Liver (tissue), 8 donors: ENCODE measurements at regions not wholly inside any gene's neighbourhood (a gene's known extent, or its start where the extent isn't known, plus 50 kb on each side); places are given as distances from the start of the nearest gene placed in this dataset.

Experiments used
- DNase-seq: peaks from one replicate; pipeline ENCODE4 v3.0.0-alpha.2; 2017; ENCODE audit warnings: low spot score
- H3K27ac ChIP-seq, 2 donors: one replicate each; pipeline ENCODE4 v1.7.0; 2013; ENCODE audit warnings: inconsistent platforms in 2 of 2, low read length in 2 of 2, control low read depth in 1 of 2, low read depth in 1 of 2, mild to moderate bottlenecking in 1 of 2
- H3K27me3 ChIP-seq, 4 donors: one replicate each; pipeline versions ENCODE4 v1.6.1 to v1.7.0; 2013; ENCODE audit warnings: low read length in 3 of 4, inconsistent platforms in 1 of 4, mild to moderate bottlenecking in 1 of 4, moderate library complexity in 1 of 4; ENCODE audit not compliant: control insufficient read depth in 4 of 4, insufficient read depth in 4 of 4
- H3K36me3 ChIP-seq, 4 donors: one replicate each; pipeline versions ENCODE4 v1.6.1 to v1.7.0; 2013; ENCODE audit warnings: low read length in 3 of 4, mild to moderate bottlenecking in 3 of 4, low read depth in 1 of 4, moderate library complexity in 1 of 4; ENCODE audit not compliant: control insufficient read depth in 4 of 4, insufficient read depth in 3 of 4
- H3K4me1 ChIP-seq, 4 donors: one replicate each; pipeline versions ENCODE4 v1.6.1 to v1.7.0; 2013; ENCODE audit warnings: low read length in 3 of 4, mild to moderate bottlenecking in 3 of 4, moderate library complexity in 1 of 4; ENCODE audit not compliant: control insufficient read depth in 4 of 4, insufficient read depth in 4 of 4
- H3K4me3 ChIP-seq, 3 donors: one replicate each; pipeline versions ENCODE4 v1.6.1 to v1.7.0; 2013; ENCODE audit warnings: low read length in 3 of 3, control low read depth in 1 of 3, low read depth in 1 of 3, mild to moderate bottlenecking in 1 of 3
- H3K9ac ChIP-seq, 2 donors: one replicate each; pipeline ENCODE4 v1.7.0; 2013; ENCODE audit warnings: low read length in 2 of 2, mild to moderate bottlenecking in 2 of 2, moderate library complexity in 2 of 2, control low read depth in 1 of 2, low read depth in 1 of 2
- H3K9me3 ChIP-seq, 4 donors: one replicate each; pipeline versions ENCODE4 v1.6.1 to v1.7.0; 2013; ENCODE audit warnings: low read length in 3 of 4; ENCODE audit not compliant: control insufficient read depth in 4 of 4
- FOXA1 ChIP-seq: IDR thresholded peaks from 2 replicates; pipeline ENCODE4 v1.6.1; 2016; ENCODE audit warnings: antibody characterized with exemption
- FOXA2 ChIP-seq: IDR thresholded peaks from 2 replicates; pipeline ENCODE4 v1.6.1; 2016; ENCODE audit warnings: antibody characterized with exemption
- GABPA ChIP-seq, 2 donors: IDR thresholded peaks in 1 of 2; conservative IDR thresholded peaks in 1 of 2; 2 replicates each; pipeline ENCODE4 v1.6.1; 2016; ENCODE audit warnings: antibody characterized with exemption in 2 of 2, mild to moderate bottlenecking in 1 of 2, moderate library complexity in 1 of 2
- HNF4A ChIP-seq, 2 donors: conservative IDR thresholded peaks; 2 replicates each; pipeline ENCODE4 v1.6.1; 2016; ENCODE audit warnings: antibody characterized with exemption in 2 of 2, mild to moderate bottlenecking in 2 of 2
- HNF4G ChIP-seq: IDR thresholded peaks from 2 replicates; pipeline ENCODE4 v1.6.1; 2016; ENCODE audit warnings: antibody characterized with exemption
- JUND ChIP-seq, 2 donors: IDR thresholded peaks; 2 replicates each; pipeline ENCODE4 v1.6.1; 2016; ENCODE audit warnings: antibody characterized with exemption in 2 of 2
- RAD21 ChIP-seq, 2 donors: IDR thresholded peaks; 2 replicates each; pipeline ENCODE4 v1.6.1; 2016; ENCODE audit warnings: antibody characterized with exemption in 2 of 2, mild to moderate bottlenecking in 2 of 2
- RXRA ChIP-seq, 2 donors: IDR thresholded peaks; 2 replicates each; pipeline ENCODE4 v1.6.1; 2017 to 2018; ENCODE audit warnings: antibody characterized with exemption in 2 of 2, mild to moderate bottlenecking in 1 of 2
- SP1 ChIP-seq: IDR thresholded peaks from 2 replicates; pipeline ENCODE4 v1.6.1; 2018; ENCODE audit warnings: antibody characterized with exemption, mild to moderate bottlenecking
- TAF1 ChIP-seq: conservative IDR thresholded peaks from 2 replicates; pipeline ENCODE4 v1.6.1; 2016; ENCODE audit warnings: antibody characterized with exemption, mild to moderate bottlenecking
- WGBS: extraction: QIAGEN DNeasy Blood & Tissue Kit; methylation state at CpG from one replicate; pipeline ENCODE4 v1.1.7; 2013; 5-methylcytosine and 5-hydroxymethylcytosine counted together
- TF ChIP-seq, protein P1 (sequence below): IDR thresholded peaks from 2 replicates; pipeline ENCODE4 v1.6.1; 2016; ENCODE audit warnings: antibody characterized with exemption, mild to moderate bottlenecking
- TF ChIP-seq, protein P2 (sequence below): IDR thresholded peaks from 2 replicates; pipeline ENCODE4 v1.6.1; 2016; ENCODE audit warnings: antibody characterized with exemption
- TF ChIP-seq, protein P3 (sequence below): IDR thresholded peaks from 2 replicates; pipeline ENCODE4 v1.6.1; 2016; ENCODE audit warnings: antibody characterized with exemption
- TF ChIP-seq, protein P4 (sequence below): fragments of 150-350 bp; IDR thresholded peaks from 2 replicates; pipeline ENCODE4 v1.5.1; 2017; ENCODE audit warnings: improper control_type of control experiment, low read depth, low read length; ENCODE audit not compliant: missing input control
- TF ChIP-seq, protein P5 (sequence below): IDR thresholded peaks from 2 replicates; pipeline ENCODE4 v1.6.1; 2016; ENCODE audit warnings: antibody characterized with exemption
- donor health status: healthy.
- donor health status: healthy.
- donor health status: healthy.
- donor health status: healthy.
- donor health status: healthy.

DNA sequence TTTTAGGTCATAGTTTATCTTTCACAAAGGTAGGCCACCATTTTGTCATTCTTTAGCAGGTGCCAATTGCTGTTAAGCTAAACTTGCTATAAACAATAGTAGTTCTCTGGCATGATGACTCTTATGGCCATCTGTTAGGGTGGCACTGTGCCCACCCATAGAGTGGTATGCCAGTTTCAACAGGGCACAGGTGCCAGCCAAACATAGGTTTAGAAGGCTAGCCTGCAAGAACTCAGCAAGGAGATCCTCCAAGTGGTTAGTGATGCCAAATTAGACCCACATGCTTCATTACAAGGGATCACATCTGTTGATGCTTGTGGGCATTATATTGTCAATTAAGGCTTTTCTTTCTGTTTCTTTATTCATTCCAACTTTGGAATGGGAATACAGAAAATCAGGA, 204.5 kb downstream of the FMR1NB start:
- no peak overlapping the region for H3K9ac ChIP-seq
- H3K27me3 ChIP-seq = no peaks in the 10 kb centered on the region
- no peaks in the 10 kb centered on the region for H3K9me3 ChIP-seq
- no peaks in the 10 kb centered on the region for H3K4me1 ChIP-seq
- no peak for DNase-seq
- TF ChIP-seq HNF4G = no peak
- no peak overlapping the region for H3K27ac ChIP-seq
- no peak overlapping the region for H3K4me3 ChIP-seq
- H3K36me3 ChIP-seq = no peaks in the 10 kb centered on the region

DNA sequence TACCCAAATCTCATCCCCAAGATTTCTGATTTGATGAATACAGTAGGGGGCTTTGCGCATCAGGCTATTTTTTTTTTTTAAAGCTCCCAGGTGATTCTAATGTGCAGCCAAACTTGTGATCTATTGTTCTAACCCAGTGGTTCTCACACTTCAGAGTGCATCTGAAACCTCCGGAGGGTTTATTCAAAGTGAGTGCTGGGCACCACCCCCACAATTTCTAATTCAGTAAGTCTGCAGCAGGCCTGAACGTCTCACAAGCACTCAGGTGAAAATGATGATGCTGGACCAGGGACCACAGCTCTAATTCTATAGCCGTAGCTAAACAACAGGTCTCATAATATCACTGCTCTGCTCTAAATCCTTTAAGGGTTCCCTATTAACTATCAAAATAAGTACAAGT, 211.4 kb downstream of the FMR1NB start:
- H3K27ac ChIP-seq = no peak overlapping the region
- WGBS = 55% methylated on average over 4 of the region's 4 CpGs

DNA sequence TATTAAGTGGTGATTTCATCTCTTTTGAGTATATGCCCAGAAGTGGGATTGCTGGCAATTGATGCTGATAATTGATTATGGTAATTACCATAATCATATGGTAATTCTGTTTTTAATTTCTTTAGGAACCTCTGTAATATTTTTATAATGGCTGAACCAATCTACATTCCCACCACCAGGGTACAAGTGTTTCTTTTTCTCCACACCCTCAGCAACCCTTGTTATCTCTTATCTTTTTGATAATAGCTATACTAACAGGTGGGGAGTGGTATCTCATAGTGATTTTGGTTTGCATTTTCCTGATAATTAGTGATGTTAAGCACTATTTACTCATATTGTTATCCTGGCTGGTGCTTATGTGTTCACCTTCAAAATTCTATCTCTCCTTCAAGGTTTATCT, 212.6 kb downstream of the FMR1NB start:
- TF ChIP-seq FOXA1 (no peak), HNF4A (conservative IDR thresholded peaks at IDR 0.05) (no peak), JUND (IDR thresholded peaks at IDR 0.05) (no peak), SP1 (no peak), RAD21 (IDR thresholded peaks at IDR 0.05) (no peak), FOXA2 (no peak), HNF4G (no peak)
- TF ChIP-seq, protein P1, sequence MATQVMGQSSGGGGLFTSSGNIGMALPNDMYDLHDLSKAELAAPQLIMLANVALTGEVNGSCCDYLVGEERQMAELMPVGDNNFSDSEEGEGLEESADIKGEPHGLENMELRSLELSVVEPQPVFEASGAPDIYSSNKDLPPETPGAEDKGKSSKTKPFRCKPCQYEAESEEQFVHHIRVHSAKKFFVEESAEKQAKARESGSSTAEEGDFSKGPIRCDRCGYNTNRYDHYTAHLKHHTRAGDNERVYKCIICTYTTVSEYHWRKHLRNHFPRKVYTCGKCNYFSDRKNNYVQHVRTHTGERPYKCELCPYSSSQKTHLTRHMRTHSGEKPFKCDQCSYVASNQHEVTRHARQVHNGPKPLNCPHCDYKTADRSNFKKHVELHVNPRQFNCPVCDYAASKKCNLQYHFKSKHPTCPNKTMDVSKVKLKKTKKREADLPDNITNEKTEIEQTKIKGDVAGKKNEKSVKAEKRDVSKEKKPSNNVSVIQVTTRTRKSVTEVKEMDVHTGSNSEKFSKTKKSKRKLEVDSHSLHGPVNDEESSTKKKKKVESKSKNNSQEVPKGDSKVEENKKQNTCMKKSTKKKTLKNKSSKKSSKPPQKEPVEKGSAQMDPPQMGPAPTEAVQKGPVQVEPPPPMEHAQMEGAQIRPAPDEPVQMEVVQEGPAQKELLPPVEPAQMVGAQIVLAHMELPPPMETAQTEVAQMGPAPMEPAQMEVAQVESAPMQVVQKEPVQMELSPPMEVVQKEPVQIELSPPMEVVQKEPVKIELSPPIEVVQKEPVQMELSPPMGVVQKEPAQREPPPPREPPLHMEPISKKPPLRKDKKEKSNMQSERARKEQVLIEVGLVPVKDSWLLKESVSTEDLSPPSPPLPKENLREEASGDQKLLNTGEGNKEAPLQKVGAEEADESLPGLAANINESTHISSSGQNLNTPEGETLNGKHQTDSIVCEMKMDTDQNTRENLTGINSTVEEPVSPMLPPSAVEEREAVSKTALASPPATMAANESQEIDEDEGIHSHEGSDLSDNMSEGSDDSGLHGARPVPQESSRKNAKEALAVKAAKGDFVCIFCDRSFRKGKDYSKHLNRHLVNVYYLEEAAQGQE = no peak
- TF ChIP-seq, protein P2, sequence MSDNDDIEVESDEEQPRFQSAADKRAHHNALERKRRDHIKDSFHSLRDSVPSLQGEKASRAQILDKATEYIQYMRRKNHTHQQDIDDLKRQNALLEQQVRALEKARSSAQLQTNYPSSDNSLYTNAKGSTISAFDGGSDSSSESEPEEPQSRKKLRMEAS = no peak
- TF ChIP-seq, protein P3, sequence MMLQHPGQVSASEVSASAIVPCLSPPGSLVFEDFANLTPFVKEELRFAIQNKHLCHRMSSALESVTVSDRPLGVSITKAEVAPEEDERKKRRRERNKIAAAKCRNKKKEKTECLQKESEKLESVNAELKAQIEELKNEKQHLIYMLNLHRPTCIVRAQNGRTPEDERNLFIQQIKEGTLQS = no peak
- TF ChIP-seq, protein P4, sequence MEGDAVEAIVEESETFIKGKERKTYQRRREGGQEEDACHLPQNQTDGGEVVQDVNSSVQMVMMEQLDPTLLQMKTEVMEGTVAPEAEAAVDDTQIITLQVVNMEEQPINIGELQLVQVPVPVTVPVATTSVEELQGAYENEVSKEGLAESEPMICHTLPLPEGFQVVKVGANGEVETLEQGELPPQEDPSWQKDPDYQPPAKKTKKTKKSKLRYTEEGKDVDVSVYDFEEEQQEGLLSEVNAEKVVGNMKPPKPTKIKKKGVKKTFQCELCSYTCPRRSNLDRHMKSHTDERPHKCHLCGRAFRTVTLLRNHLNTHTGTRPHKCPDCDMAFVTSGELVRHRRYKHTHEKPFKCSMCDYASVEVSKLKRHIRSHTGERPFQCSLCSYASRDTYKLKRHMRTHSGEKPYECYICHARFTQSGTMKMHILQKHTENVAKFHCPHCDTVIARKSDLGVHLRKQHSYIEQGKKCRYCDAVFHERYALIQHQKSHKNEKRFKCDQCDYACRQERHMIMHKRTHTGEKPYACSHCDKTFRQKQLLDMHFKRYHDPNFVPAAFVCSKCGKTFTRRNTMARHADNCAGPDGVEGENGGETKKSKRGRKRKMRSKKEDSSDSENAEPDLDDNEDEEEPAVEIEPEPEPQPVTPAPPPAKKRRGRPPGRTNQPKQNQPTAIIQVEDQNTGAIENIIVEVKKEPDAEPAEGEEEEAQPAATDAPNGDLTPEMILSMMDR = no peak
- TF ChIP-seq, protein P5, sequence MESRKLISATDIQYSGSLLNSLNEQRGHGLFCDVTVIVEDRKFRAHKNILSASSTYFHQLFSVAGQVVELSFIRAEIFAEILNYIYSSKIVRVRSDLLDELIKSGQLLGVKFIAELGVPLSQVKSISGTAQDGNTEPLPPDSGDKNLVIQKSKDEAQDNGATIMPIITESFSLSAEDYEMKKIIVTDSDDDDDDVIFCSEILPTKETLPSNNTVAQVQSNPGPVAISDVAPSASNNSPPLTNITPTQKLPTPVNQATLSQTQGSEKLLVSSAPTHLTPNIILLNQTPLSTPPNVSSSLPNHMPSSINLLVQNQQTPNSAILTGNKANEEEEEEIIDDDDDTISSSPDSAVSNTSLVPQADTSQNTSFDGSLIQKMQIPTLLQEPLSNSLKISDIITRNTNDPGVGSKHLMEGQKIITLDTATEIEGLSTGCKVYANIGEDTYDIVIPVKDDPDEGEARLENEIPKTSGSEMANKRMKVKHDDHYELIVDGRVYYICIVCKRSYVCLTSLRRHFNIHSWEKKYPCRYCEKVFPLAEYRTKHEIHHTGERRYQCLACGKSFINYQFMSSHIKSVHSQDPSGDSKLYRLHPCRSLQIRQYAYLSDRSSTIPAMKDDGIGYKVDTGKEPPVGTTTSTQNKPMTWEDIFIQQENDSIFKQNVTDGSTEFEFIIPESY = no peak
- H3K4me3 ChIP-seq = no peak overlapping the region
- H3K9me3 ChIP-seq = no peaks in the 10 kb centered on the region
- no peak overlapping the region for H3K27ac ChIP-seq
- no peaks in the 10 kb centered on the region for H3K27me3 ChIP-seq
- no peaks in the 10 kb centered on the region for H3K36me3 ChIP-seq
- H3K4me1 ChIP-seq = no peaks in the 10 kb centered on the region
- no peak for DNase-seq
- no peak overlapping the region for H3K9ac ChIP-seq

More for the DNA sequence above, 211.4 kb downstream of the FMR1NB start:
- TF ChIP-seq FOXA1 (no peak), HNF4G (no peak), GABPA (IDR thresholded peaks at IDR 0.05 in 1 of 2, conservative IDR thresholded peaks at IDR 0.05 in 1 of 2) (no peak), HNF4A (conservative IDR thresholded peaks at IDR 0.05) (no peak), RXRA (IDR thresholded peaks at IDR 0.05) (no peak), TAF1 (no peak), RAD21 (IDR thresholded peaks at IDR 0.05) (no peak), JUND (IDR thresholded peaks at IDR 0.05) (no peak)
- TF ChIP-seq, protein P3 = no peak
- TF ChIP-seq, protein P2 = no peak
- TF ChIP-seq, protein P5 = no peak
- no peak for DNase-seq
- Histone ChIP-seq H3K36me3 (no peaks in the 10 kb centered on the region), H3K4me3 (no peak overlapping the region), H3K9ac (no peak overlapping the region), H3K4me1 (no peaks in the 10 kb centered on the region), H3K27me3 (no peaks in the 10 kb centered on the region), H3K9me3 (no peaks in the 10 kb centered on the region)
